Left renal cortex interstitium (tissue), 4 donors: ENCODE measurements at regions not wholly inside any gene's neighbourhood (a gene's known extent, or its start where the extent isn't known, plus 50 kb on each side); places are given as distances from the start of the nearest gene placed in this dataset.

ENCODE experiments used
- DNase-seq, 4 donors: peaks; one replicate each; pipeline ENCODE4 v3.0.0-alpha.2; 2013; ENCODE audit warnings: low read depth in 4 of 4, low spot score in 2 of 4, missing footprints in 1 of 4

DNA sequence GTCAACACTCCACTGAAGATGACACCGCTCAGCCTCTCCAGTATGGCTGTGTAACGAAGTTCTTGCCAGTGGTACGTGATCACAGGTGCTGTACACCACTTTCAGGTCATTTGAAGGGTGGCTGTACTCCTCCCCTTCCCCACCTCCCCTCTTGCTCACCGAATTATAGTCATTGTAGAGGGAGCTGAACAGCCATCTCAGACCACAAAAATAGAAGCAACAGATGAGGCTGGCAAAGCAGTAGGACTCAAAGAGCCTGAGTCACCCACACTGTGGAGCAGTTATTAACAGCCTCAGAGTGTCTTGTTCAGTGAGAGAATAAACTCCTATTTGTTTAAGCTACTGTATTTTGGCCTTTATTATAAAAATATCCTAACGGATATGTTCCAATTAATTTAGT lies 192.5 kb upstream of the MCHR2 start:
- DNase-seq, result no peak

DNA sequence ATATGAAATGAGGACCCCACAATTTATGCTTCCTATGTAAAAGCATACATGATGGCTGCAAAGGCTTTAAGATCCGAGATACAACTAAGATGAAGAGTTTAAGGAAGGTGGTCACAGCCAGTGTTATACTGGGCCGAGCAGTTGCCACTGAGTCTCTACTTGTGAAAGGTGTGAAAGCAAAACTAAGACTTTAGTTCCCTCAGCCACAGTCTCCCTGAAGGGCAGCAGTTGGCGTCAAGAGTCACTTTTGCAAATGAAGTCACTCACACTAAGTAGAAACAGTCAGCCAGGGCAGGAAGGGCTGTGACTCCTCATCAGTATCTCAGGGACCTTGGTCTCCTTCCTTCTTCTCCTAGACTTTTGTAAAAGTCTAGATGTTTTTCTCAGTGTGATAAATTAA lies 191.6 kb upstream of the MCHR2 start:
- DNase-seq, result no peak

DNA sequence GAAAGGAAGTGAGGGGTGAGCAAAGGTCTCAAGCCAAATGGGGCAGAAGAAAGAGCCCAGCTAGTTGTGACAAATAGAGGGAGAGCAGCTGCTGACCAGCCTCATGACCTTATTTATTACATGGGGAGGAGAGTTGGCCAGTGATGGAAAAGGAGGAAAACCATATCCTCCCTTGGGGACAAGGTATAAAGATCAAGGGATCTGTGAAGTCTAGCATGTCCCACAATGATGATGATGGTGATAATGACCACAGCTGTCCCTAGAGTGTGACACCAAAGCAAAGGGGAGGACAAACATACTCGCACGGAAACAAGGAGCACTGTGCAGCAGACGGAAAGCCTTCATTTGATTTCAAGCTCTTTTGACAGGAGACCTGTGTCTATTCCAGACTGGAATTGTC lies 190.4 kb upstream of the MCHR2 start:
- peak in 2 of 4 donors; percentile 18 to 24 for DNase-seq

DNA sequence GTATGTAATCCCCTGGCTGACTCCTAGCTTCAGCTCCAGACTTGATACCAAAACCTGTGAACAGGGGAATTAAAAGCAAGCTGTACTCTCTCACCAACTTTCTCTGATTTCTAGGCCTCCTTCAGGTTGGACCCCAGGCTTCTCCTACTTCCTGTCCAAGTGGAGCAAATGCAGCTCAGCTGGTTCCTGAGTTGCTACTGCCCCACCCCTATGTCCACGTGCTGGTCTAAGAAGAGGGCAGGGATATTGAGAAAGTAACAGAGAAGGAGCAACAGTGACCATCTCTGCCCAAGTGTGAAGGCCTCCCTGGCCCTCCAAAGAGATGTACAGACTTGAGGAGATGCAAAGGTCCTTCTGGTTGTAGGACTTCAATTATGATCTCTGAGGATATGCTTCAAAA lies 188.3 kb upstream of the MCHR2 start:
- DNase-seq, result no peak

DNA sequence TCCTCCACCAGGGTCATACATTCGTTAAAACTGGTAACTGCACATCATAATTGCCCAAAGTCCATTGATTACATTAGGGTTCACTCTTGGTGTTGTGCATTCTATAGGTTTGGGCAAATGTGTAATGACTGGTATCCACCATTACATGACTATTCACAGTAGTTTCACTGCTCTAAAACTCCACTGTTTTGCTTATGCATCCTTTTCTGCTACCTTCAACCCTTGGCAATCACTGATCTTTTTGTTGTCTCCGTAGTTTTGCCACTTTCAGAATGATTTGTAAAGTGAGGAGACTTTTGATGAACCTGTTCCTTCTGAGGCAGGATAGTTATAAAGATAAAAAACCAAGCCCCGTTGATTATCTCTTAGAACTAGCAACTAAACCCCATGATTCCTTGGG lies 187.3 kb upstream of the MCHR2 start:
- DNase-seq, result no peak

DNA sequence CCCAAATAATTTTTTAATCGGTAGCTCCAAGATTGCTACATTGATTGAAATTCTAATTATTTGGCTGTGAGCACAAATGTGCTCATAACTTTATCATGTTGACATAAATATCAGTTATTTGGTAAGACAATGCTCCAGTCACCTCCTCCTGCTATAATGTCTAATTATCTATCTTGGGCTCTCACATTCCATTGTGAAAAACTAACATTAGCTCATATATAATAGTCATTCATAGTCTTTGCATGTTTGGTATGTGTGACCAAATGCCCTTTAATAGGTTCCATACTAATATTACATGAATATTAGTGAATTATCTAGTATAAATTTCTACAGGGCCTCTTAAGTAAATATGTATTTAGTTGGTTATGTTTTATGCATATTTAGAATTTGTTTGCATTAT lies 185.6 kb upstream of the MCHR2 start:
- no peak for DNase-seq

DNA sequence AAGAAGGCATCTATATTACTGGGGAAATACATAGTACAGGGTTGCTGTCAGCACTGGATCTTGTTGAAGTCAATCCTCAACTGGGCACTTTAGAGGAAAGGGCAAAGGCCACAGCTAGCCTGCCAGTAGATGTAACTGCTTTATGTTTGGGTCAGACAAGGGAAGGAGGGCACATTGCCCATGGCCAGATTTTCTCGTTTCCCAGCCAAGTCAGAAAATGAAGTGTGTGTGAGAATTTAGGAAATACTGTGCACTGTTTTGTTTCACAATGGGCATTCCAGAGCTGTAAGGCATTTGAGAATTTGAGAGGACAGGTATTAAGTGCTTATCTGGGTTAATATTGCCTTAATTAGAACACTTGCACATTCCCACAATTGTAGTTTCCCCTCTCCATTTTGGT lies 183.9 kb upstream of the MCHR2 start:
- no peak for DNase-seq

DNA sequence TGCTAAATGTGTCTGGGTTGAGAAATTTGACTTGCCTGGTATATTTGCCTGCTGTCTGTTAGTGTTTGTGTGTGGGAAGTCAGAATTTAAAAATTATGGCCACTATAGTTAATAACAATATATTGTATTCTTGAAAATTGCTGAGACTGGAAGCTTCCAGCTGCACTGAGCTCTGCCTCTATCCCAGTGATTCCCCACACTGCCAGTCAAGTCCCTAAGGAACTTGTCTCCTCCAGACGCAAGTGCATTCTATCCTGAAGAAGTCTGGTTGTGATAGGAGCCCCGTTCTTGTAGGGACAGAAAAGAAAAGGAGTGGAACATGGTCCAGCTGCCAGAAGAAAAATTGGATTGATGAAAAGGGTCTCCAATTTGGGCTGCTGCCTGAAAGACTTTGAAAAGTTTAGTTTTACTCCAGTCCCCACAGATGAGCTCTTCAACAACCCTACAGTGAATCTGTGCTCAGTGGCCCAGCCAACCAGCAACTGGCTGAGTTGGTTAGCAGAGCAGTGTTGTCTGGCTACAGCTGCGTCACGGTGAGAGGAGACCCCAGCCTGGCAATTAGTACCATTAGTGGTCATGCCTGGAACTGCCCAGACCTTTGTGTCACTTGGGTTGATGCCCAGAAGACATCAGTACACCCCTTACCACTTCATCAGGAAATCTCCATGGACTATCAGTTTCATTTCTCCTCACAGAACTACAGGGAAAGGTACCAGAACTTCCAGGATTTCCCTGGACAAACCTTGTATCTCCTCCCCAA lies 183.1 kb upstream of the MCHR2 start:
- DNase-seq, result no peak

DNA sequence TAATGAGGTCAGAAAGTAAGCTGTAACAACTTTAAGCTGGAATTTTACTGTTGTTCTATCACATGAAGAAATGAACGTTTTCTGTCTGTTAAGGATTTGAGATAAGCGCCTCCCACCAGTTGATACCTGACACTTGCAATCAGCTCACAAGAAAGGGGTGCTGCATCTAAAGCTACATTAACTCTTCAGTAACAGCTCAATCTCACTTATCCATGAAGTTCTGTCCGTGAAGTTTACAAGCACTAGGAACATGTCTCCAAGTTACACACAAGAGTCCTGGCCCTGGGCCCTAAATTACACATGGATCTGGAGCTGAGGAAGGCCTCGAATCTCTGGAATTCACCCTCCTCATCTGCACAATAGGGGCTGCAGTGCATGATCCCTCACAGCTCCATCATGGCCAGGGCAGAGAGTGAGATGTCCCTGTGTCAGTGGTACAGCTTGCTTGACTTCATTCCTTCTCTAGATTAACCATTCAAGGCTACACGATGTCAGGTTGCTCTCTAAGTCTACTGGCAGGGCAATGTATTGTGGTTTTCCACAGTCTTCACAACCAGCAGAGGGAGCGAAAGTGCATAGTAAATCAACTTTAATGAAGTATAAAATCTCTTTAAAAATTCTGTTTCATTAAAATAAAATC lies 182.4 kb upstream of the MCHR2 start:
- DNase-seq, result peak; percentile 24 to 69 (median 53)

DNA sequence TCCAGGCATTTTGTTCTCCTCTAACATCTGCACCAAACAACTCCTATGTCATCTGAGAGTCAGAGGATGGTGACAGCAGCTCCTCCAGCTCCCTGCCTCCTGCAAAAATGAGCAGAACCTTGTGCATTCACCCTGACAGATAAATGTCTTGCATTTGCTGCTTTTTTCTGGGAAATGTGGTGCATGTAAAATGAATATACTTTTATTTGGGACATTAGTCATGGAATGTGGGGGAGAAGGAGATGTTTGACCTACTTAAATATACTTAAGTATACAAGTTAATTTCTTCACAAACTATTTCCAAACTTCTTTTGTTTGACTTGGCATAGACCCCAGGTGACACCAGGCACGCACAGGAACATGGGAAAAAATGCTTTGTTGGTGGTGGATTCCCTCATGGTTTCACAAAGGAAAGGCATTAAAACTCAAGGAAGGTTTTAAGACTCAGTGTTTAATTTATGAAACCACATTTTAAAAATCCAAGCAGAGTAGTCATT lies 181.8 kb upstream of the MCHR2 start:
- DNase-seq, result peak in 2 of 4 donors; percentile 44 to 70

DNA sequence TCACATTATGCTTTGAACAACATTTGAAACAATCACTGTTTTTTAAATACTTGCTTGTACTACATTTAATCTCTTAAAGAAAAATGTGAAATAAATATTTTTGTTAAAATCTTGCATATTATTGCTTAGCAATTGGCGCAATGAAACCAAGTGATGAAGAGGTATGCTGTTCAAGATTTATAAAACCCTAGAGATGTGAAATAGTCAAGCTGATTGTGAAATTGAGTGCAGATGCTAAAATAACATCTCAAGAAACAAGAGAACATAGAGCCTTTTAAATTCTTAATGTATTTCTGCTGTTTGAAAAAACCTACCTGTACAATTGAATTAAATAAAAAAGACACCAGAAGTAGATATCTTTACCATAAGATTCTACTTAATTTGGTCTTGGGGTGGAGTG lies 179.2 kb upstream of the MCHR2 start:
- DNase-seq, result no peak

DNA sequence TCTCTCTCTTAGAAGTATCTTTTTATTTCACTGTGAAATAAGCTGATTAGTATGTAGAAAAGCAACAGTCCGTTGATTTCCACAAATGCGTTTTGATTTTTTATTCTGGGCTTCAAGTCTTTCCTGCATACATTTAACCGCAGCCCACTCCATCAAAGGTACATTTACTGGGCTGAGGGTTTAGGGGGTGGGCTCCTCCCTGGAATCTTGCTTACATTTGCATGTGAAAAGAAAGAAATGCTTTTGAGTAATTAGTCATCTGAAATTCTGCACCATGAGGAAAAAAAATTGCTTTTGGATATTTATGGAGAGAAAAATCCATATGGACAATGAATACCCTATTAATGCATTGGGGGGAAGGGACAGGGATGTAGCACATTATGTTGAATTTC lies 178.3 kb upstream of the MCHR2 start:
- no peak for DNase-seq

DNA sequence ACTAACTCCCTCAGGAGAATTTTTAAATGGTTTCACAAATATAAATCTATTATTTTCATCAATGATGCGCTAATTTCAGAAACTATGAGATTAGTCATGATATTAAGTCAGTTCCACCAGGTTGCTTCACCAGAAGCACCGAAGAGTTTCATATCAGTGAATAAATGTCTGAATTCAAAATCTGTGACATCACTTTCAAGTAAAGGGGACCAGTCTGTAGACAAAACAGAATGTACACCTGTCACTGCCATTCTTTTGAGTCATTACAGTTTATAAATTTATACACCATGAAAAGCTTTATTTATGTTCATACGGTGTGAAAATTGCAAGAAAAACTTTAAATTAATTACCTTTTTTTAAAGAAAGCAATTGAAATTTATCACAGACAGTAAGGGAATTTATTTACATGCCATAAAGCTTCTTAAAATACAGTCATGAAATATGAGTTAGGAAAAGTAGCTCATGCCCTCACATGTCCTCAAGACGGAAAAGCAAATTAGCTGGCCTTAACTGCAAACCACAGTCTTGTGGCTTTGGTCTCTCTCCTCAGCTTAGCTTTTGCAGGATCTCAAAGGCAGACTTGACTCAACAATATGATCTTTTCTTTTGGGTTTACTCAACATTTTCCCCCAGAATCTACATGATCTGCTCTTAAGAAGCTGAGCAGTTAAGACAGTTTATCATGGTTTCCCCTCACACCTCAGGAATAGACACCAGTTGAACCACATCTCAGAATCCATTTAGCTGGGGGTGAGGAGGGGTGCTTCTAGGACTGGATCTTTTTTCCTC lies 177.7 kb upstream of the MCHR2 start:
- no peak for DNase-seq

DNA sequence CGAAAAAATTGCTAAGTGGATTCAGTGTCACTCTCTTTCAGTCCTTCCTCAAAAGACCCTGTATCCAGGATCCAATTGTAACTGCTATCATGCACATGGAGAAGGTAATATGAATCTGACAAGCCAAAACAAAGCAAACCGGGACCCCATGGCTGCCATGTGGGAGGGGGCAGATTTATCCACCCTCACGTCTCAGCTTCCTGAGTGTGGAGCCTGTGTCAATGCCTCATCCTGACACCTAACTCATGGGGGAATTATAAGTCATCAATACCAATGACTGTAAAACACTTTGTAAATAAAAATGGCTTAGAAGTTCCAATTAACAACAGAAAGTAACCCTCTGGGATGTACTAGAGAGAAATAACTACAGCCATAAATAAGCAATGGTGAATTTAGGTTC lies 174.1 kb upstream of the MCHR2 start:
- DNase-seq, result no peak

DNA sequence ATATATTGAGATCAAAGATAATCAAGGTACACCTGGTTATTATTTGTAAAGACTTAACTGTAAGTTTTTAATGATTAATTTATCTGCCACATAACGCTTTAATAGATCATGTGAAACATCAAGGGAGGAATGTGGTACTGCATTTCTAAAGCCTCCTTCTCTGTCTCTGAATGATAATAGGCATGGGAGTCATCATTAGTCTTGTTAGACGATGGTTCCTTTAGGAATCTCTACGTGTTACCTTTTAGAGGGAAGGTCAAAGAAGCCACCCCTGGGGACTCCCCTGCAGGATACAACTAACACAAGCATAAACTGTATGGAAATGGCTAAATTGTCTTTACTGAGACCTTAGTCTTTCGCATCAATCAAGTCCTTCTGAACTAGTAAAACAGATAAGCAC lies 173.6 kb upstream of the MCHR2 start:
- DNase-seq, result no peak

DNA sequence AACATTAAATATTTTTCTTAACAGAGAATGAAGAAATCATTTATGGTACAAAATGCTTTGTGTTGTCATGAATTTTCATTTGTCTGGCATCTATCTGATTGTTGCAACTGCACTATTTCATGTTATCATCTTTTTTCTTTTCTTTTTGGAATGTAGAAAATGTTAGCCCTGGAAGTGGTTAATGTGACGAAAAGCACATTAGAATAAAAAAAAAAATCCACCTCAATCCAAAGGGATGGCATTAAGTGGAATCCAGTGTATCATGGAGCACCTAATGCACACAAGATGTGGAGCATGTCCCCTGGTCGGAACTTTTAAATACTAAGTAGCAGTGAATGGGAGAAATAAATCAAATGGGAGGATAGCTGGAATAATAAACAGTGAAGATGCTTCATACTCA lies 172.9 kb upstream of the MCHR2 start:
- DNase-seq, result no peak

DNA sequence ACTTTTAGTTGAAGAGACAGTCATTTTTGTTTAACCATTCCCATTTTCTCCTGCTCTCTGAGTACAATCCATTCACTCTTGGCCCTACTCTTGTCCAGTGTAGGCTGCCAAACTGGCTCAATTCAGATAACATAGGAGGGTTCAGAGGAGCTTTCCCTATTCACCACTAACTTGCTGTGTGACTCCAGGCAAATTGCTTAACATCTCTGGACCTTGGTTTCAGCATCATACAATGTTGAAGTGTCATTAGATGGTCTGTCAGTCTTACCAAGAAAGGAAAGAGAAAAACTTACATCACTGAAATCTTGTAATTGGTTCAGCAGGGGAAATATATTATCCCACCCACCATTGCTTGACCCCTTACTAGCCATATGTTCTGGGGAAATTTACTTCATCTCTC lies 171.4 kb upstream of the MCHR2 start:
- no peak for DNase-seq

DNA sequence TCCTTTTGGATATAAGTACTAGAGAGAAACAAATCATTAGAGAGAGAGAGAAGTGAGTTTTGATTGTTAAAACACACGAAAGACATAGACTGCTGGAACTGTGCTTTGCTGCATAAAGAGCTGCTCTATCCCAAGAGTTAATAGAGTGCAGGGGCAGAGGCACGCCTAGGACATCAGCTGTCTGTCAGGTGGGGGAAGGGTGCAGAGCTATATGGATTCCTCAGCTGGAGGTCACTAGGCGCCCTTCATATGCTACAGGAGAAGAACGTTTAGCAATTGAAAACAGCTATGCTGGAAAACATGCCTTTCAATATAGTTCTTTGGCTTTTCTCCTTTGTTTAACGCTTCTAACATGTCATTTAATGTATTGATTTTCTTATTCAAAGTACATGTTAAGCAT lies 169.0 kb upstream of the MCHR2 start:
- DNase-seq, result no peak

DNA sequence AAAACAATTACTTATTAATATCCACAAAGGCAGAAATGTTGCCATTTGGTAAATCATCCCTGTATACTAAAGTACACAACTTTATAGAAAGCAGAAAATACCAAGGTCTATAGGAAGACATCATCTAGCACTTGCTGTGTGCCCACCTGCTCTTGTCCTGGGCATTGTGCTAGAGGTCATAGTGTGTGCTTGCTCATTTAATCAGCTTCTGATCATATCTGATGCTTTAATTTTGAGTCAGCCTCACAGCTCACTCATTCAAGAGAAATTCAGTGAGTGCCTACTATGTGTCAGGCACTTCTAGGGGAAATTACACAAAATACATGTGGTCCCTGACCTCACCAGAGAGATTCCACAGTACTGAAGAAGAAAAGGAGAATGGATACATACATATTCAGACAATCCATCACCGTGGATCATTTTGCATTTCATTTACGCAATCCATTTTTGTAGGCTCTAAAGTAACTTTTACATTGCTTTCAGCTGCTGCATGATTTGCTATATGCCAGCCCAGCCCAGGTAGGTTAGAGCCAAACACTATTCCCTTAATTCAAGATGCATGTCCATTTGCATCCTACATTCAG lies 167.9 kb upstream of the MCHR2 start:
- DNase-seq, result no peak

DNA sequence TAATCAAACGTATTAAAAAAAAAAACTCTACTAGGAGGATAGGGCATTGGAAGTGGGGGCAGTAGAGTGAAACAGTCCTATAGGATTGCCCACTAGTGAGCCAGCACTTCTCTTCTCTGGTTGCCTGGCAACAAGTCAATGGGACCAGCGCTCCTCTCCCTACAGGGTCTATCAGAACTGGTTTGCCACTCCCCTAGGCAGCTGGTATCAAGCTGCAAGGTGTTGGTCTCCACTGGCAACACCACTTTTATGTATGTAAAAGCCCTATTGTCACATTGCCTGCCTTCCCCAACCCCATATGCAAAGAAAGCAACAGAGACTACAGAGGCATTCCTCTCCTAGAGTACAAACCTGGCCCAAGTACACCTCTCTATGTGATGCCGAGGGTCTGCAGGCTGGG lies 166.9 kb upstream of the MCHR2 start:
- no peak for DNase-seq

DNA sequence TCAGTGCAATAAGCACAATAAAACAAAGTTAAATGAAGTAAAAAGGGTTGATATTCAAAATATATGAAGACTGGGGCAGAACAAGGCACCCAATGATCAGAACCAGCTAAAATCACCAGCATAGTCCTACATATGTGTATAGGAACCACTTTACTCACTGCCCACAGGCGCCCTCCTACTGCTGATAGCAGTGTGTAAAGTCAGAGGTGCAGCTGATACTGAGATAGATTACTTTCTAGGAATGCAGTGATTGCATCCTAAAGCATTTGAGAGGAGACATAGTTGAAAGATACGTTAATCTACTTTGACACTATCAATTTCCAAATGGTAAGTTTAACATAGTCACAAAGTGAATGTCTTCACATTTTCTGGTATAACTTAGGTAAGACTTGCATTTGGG lies 161.1 kb upstream of the MCHR2 start:
- no peak for DNase-seq
